IPS-NIHi7 (cell line): ENCODE measurements at regions not wholly inside any gene's neighbourhood (a gene's known extent, or its start where the extent isn't known, plus 50 kb on each side); places are given as distances from the start of the nearest gene placed in this dataset.
"Not testable (repeated sequence)": the region's sequence is repeated elsewhere in the genome, so short reads cannot be mapped to it uniquely, and the experiment has no call there.

Experiments used
- DNase-seq: peaks from one replicate; pipeline ENCODE4 v3.0.0; 2012; ENCODE audit warnings: mixed read lengths; ENCODE audit errors: extremely low spot score

- no peak for DNase-seq
Measured at GRCh38 chr4:12933760-12934221, 550.3 kb downstream of the RAB28 start.

- no peak for DNase-seq
Measured at GRCh38 chr4:12932203-12932788, 551.8 kb downstream of the RAB28 start.

- DNase-seq: no peak
Measured at GRCh38 chr4:12929784-12930183, 554.4 kb downstream of the RAB28 start.

- DNase-seq: no peak
Measured at GRCh38 chr4:12928751-12929150, 555.4 kb downstream of the RAB28 start.

- DNase-seq: no peak
Measured at GRCh38 chr4:12926189-12927066, 557.7 kb downstream of the RAB28 start.

GRCh38 chr4:12924728-12925320, 559.3 kb downstream of the RAB28 start:
- no peak for DNase-seq

- no peak for DNase-seq
Measured at GRCh38 chr4:12924253-12924652, 559.9 kb downstream of the RAB28 start.

- DNase-seq: no peak
Measured at GRCh38 chr4:12912896-12913418, 571.2 kb downstream of the RAB28 start.

- no peak for DNase-seq
Measured at GRCh38 chr4:12911750-12912358, 572.3 kb downstream of the RAB28 start.

GRCh38 chr4:12903640-12904039, 580.5 kb downstream of the RAB28 start:
- not testable (repeated sequence) for DNase-seq

GRCh38 chr4:12902735-12903134, 581.4 kb downstream of the RAB28 start:
- DNase-seq: no peak

- no peak for DNase-seq
Measured at GRCh38 chr4:12897954-12898353, 586.2 kb downstream of the RAB28 start.

GRCh38 chr4:12894062-12894461, 590.1 kb downstream of the RAB28 start:
- DNase-seq: no peak

GRCh38 chr4:12889054-12889453, 595.1 kb downstream of the RAB28 start:
- no peak for DNase-seq

GRCh38 chr4:12884846-12885796, 599.0 kb downstream of the RAB28 start:
- peak; percentile 9 for DNase-seq

- no peak for DNase-seq
Measured at GRCh38 chr4:12881945-12882584, 602.1 kb downstream of the RAB28 start.

GRCh38 chr4:12880844-12881243, 603.3 kb downstream of the RAB28 start:
- DNase-seq: no peak

GRCh38 chr4:12879496-12879895, 604.6 kb downstream of the RAB28 start:
- no peak for DNase-seq

GRCh38 chr4:12875640-12876243, 608.4 kb downstream of the RAB28 start:
- no peak for DNase-seq

- DNase-seq: no peak
Measured at GRCh38 chr4:12873351-12873750, 610.8 kb downstream of the RAB28 start.
